WTC11 (cell line): ENCODE measurements at regions not wholly inside any gene's neighbourhood (a gene's known extent, or its start where the extent isn't known, plus 50 kb on each side); places are given as distances from the start of the nearest gene placed in this dataset.
"Not testable (repeated sequence)": the region's sequence is repeated elsewhere in the genome, so short reads cannot be mapped to it uniquely, and the experiment has no call there.

Experiments
- ATAC-seq: fragments of 200-7000 bp; cut with Tn5 transposase; 2 replicates; pipeline ENCODE4 v1.10.0; 2021; ENCODE audit warnings: mild to moderate bottlenecking, moderate library complexity
- CTCF ChIA-PET: fragments of 300-600 bp; sonication (Branson Sonifier 250); formaldehyde crosslinking; loops from one replicate; lab custom pipeline; 2021; ENCODE audit warnings: antibody characterized with exemption; lab: Charles Lee
- POLR2A ChIA-PET: fragments of 350-600 bp; sonication (Branson Sonifier 250); formaldehyde crosslinking; loops from one replicate; lab custom pipeline; 2021; ENCODE audit warnings: antibody characterized with exemption; lab: Charles Lee
- DNase-seq: peaks from one replicate; pipeline ENCODE4 v3.0.0; 2021; ENCODE audit warnings: low spot score
- H3K27ac Mint-ChIP-seq: 2 replicates; pipeline ENCODE4 v1.8.0; 2021; ENCODE audit warnings: mixed read lengths
- H3K27me3 Mint-ChIP-seq: 2 replicates; pipeline ENCODE4 v1.8.0; 2021; ENCODE audit warnings: low read depth, mild to moderate bottlenecking, moderate library complexity, mixed read lengths
- H3K36me3 Mint-ChIP-seq: 2 replicates; pipeline ENCODE4 v1.8.0; 2021; ENCODE audit warnings: mixed read lengths
- H3K4me1 Mint-ChIP-seq: 2 replicates; pipeline ENCODE4 v1.8.0; 2022; ENCODE audit warnings: mixed read lengths
- H3K4me3 Mint-ChIP-seq: 2 replicates; pipeline ENCODE4 v1.8.0; 2021; ENCODE audit warnings: mild to moderate bottlenecking, moderate library complexity, mixed read lengths
- H3K9me3 Mint-ChIP-seq: 2 replicates; pipeline ENCODE4 v1.8.0; 2021; ENCODE audit warnings: mixed read lengths
- ELF4 ChIP-seq: sonication (generic); formaldehyde crosslinking; IDR thresholded peaks from 2 replicates; pipeline ENCODE4 v1.8.1; 2022; ENCODE audit warnings: low read depth, mild to moderate bottlenecking, moderate library complexity, missing genetic modification reagents
- FOXJ3 ChIP-seq: sonication (generic); formaldehyde crosslinking; IDR thresholded peaks from 2 replicates; pipeline ENCODE4 v1.9.0; 2021; ENCODE audit warnings: missing genetic modification reagents, mild to moderate bottlenecking, borderline replicate concordance
- GABPB1 ChIP-seq: sonication (generic); formaldehyde crosslinking; IDR thresholded peaks from 2 replicates; pipeline ENCODE4 v1.8.1; 2023; ENCODE audit warnings: mild to moderate bottlenecking, missing genetic modification reagents
- JUN ChIP-seq: sonication (generic); formaldehyde crosslinking; IDR thresholded peaks from 2 replicates; pipeline ENCODE4 v1.8.0; 2023; ENCODE audit warnings: mild to moderate bottlenecking, missing genetic modification reagents
- NFATC4 ChIP-seq: fragments of 250-450 bp; sonication (Bioruptor Pico); IDR thresholded peaks from 2 replicates; pipeline ENCODE4 v1.9.0; 2021; ENCODE audit warnings: mild to moderate bottlenecking
- NFYB ChIP-seq: sonication (generic); formaldehyde crosslinking; conservative IDR thresholded peaks from 2 replicates; pipeline ENCODE4 v1.8.0; 2022; ENCODE audit warnings: low read depth, missing genetic modification reagents
- NR3C1 ChIP-seq: sonication (generic); formaldehyde crosslinking; conservative IDR thresholded peaks from 2 replicates; pipeline ENCODE4 v1.8.1; 2023; ENCODE audit warnings: low read depth, mild to moderate bottlenecking, missing genetic modification reagents
- TEAD1 ChIP-seq: sonication (generic); formaldehyde crosslinking; IDR thresholded peaks from 2 replicates; pipeline ENCODE4 v1.8.0; 2022; ENCODE audit warnings: mild to moderate bottlenecking, missing genetic modification reagents
- ZNF263 ChIP-seq: sonication (generic); formaldehyde crosslinking; IDR thresholded peaks from 2 replicates; pipeline ENCODE4 v1.8.1; 2022; ENCODE audit warnings: low read depth, mild to moderate bottlenecking, moderate library complexity, missing genetic modification reagents
- ZNF396 ChIP-seq: fragments of 250-450 bp; sonication (Bioruptor Pico); IDR thresholded peaks from 2 replicates; pipeline ENCODE4 v1.8.0; 2021; ENCODE audit warnings: mild to moderate bottlenecking, moderate library complexity, borderline replicate concordance
- ZNF671 ChIP-seq: fragments of 250-450 bp; sonication (Bioruptor Pico); IDR thresholded peaks from 2 replicates; pipeline ENCODE4 v1.8.0; 2021; ENCODE audit warnings: mild to moderate bottlenecking
- TF ChIP-seq, protein P1 (sequence below): sonication (generic); formaldehyde crosslinking; IDR thresholded peaks from 2 replicates; pipeline ENCODE4 v1.8.1; 2023; ENCODE audit warnings: mild to moderate bottlenecking, moderate library complexity, missing genetic modification reagents
- TF ChIP-seq, protein P2 (sequence below): sonication (generic); formaldehyde crosslinking; IDR thresholded peaks from 2 replicates; pipeline ENCODE4 v1.8.0; 2022; ENCODE audit warnings: mild to moderate bottlenecking, missing genetic modification reagents
- TF ChIP-seq, protein P3 (sequence below): sonication (generic); formaldehyde crosslinking; IDR thresholded peaks from 2 replicates; pipeline ENCODE4 v1.8.0; 2022; ENCODE audit warnings: mild to moderate bottlenecking, missing genetic modification reagents
- TF ChIP-seq, protein P4 (sequence below): fragments of 250-450 bp; sonication (Bioruptor Pico); IDR thresholded peaks from 2 replicates; pipeline ENCODE4 v1.9.0; 2021; ENCODE audit warnings: mild to moderate bottlenecking, borderline replicate concordance

DNA sequence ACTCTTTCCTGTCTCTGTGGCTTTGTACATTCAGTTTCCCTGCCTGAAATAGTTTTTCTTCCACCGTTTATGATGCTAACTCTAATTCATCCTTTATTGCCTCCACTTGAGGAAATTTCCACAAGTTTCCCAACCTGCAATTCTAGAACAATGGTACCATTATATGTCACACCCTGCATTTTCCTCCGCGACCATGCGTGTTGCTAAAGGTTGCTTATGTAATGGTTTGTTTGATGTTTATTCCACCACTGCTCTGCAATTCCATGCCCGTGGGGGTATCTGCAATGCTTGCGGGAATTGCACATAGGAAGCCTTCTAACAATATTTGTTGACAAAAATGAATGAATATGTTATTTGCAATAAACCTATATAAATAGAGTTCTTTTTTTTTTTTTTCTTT, 69.5 kb upstream of the ST8SIA6 start:
- peaks cover 19% of the 10 kb centered on the region for H3K4me1 Mint-ChIP-seq
- peaks cover 14% of the 10 kb centered on the region for H3K36me3 Mint-ChIP-seq
- H3K9me3 Mint-ChIP-seq, result peaks cover 23% of the 10 kb centered on the region
- ATAC-seq (no peak), DNase-seq (no peak)
- TF ChIP-seq ELF4 (CRISPR knock-in tag) (no peak), GABPB1 (CRISPR knock-in tag) (0 out of 2 replicates have a peak, but pooled peaks have one; percentile 41), TEAD1 (CRISPR knock-in tag) (no peak), JUN (CRISPR knock-in tag) (no peak), NFYB (CRISPR knock-in tag) (no peak)
- ChIA-PET POLR2A (no interaction called here), CTCF (no interaction called here)
- H3K4me3 Mint-ChIP-seq, result no peak overlapping the region
- no peaks in the 10 kb centered on the region; the same call in none of the 2 replicates for H3K27me3 Mint-ChIP-seq
- no peak overlapping the region for H3K27ac Mint-ChIP-seq

DNA sequence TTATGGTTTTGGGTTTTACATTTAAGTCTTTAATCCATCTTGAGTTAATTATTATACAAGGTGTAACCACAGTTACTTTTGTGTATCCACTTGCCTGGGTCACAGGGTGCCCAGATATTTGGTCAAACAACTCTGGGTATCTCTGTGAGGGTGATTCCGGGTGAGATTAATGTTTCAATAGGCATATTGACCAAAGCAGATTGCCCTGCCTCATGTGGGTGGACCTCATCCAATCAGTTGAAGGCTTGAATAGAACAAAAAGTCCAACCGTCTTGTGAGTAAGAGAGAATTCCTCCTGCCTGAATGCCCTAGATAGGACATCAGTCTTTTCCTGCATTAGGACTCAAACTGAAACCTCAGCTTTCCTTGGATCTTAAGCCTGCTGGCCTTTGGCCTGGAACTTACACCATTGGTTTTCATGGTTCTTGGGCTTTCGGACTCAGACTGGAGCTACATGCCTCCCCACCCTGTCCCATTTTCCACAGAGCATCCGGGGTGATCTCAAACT, 68.9 kb upstream of the ST8SIA6 start:
- TF ChIP-seq, protein P1, sequence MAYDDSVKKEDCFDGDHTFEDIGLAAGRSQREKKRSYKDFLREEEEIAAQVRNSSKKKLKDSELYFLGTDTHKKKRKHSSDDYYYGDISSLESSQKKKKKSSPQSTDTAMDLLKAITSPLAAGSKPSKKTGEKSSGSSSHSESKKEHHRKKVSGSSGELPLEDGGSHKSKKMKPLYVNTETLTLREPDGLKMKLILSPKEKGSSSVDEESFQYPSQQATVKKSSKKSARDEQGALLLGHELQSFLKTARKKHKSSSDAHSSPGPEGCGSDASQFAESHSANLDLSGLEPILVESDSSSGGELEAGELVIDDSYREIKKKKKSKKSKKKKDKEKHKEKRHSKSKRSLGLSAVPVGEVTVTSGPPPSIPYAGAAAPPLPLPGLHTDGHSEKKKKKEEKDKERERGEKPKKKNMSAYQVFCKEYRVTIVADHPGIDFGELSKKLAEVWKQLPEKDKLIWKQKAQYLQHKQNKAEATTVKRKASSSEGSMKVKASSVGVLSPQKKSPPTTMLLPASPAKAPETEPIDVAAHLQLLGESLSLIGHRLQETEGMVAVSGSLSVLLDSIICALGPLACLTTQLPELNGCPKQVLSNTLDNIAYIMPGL (CRISPR knock-in tag), result no peak
- TF ChIP-seq ZNF263 (CRISPR knock-in tag) (no peak), ZNF671 (no peak), NFATC4 (CRISPR knock-in tag) (no peak), ZNF396 (no peak), NR3C1 (CRISPR knock-in tag) (no peak), FOXJ3 (CRISPR knock-in tag) (no peak)
- TF ChIP-seq, protein P2, sequence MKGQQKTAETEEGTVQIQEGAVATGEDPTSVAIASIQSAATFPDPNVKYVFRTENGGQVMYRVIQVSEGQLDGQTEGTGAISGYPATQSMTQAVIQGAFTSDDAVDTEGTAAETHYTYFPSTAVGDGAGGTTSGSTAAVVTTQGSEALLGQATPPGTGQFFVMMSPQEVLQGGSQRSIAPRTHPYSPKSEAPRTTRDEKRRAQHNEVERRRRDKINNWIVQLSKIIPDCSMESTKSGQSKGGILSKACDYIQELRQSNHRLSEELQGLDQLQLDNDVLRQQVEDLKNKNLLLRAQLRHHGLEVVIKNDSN, result no peak
- TF ChIP-seq, protein P3, sequence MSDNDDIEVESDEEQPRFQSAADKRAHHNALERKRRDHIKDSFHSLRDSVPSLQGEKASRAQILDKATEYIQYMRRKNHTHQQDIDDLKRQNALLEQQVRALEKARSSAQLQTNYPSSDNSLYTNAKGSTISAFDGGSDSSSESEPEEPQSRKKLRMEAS (CRISPR knock-in tag), result no peak
- TF ChIP-seq, protein P4, sequence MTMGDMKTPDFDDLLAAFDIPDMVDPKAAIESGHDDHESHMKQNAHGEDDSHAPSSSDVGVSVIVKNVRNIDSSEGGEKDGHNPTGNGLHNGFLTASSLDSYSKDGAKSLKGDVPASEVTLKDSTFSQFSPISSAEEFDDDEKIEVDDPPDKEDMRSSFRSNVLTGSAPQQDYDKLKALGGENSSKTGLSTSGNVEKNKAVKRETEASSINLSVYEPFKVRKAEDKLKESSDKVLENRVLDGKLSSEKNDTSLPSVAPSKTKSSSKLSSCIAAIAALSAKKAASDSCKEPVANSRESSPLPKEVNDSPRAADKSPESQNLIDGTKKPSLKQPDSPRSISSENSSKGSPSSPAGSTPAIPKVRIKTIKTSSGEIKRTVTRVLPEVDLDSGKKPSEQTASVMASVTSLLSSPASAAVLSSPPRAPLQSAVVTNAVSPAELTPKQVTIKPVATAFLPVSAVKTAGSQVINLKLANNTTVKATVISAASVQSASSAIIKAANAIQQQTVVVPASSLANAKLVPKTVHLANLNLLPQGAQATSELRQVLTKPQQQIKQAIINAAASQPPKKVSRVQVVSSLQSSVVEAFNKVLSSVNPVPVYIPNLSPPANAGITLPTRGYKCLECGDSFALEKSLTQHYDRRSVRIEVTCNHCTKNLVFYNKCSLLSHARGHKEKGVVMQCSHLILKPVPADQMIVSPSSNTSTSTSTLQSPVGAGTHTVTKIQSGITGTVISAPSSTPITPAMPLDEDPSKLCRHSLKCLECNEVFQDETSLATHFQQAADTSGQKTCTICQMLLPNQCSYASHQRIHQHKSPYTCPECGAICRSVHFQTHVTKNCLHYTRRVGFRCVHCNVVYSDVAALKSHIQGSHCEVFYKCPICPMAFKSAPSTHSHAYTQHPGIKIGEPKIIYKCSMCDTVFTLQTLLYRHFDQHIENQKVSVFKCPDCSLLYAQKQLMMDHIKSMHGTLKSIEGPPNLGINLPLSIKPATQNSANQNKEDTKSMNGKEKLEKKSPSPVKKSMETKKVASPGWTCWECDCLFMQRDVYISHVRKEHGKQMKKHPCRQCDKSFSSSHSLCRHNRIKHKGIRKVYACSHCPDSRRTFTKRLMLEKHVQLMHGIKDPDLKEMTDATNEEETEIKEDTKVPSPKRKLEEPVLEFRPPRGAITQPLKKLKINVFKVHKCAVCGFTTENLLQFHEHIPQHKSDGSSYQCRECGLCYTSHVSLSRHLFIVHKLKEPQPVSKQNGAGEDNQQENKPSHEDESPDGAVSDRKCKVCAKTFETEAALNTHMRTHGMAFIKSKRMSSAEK, result no peak
- Mint-ChIP-seq H3K4me1 (peaks cover 13% of the 10 kb centered on the region), H3K9me3 (peaks cover 23% of the 10 kb centered on the region), H3K4me3 (no peak overlapping the region), H3K27me3 (no peaks in the 10 kb centered on the region; the same call in none of the 2 replicates), H3K36me3 (peaks cover 14% of the 10 kb centered on the region), H3K27ac (no peak overlapping the region)
- CTCF ChIA-PET, result no interaction called here
- DNase-seq (no peak), ATAC-seq (no peak)
- POLR2A ChIA-PET, result no interaction called here

DNA sequence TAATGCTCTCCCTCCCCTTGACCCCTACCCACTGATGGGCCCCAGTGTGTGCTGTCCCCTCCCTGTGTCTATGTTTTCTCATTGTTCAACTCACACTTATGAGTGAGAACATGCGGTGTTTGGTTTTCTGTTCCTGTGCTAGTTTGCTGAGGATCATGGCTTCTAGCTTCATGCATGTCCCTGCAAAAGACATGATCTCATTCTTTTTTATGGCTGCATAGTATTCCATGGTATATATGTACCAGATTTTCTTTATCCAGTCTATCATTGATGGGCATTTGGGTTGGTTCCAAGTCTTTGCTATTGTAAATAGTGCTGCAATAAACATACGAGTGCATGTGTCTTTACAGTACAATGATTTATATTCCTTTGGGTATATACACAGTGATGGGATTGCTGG, 67.9 kb upstream of the ST8SIA6 start:
- CTCF ChIA-PET, ATAC-seq, POLR2A ChIA-PET, H3K27me3 Mint-ChIP-seq, H3K4me3 Mint-ChIP-seq, H3K27ac Mint-ChIP-seq, H3K4me1 Mint-ChIP-seq, DNase-seq: not testable (repeated sequence)
- H3K36me3 Mint-ChIP-seq, result peaks cover 14% of the 10 kb centered on the region
- H3K9me3 Mint-ChIP-seq, result peaks cover 23% of the 10 kb centered on the region
